ENCODE measurements at regions not wholly inside any gene's neighbourhood (a gene's known extent, or its start where the extent isn't known, plus 50 kb on each side); places are given as distances from the start of the nearest gene placed in this dataset.
A peak's percentile ranks its signal among the peaks of the same experiment; 100 is the strongest.
"Not testable (repeated sequence)": the region's sequence is repeated elsewhere in the genome, so short reads cannot be mapped to it uniquely, and the experiment has no call there.

- Histone ChIP-seq H3K4me1 (ENCODE audit: control insufficient read depth, insufficient read depth, low read length) (peaks cover 13% of the 10 kb centered on the region), H3K9me3 (replicated peaks; ENCODE audit: control insufficient read depth, low read depth, low read length) (no peaks in the 10 kb centered on the region), H3K27ac (ENCODE audit: low read length) (no peak overlapping the region), H3K27me3 (ENCODE audit: control insufficient read depth, insufficient read depth, low read length) (no peaks in the 10 kb centered on the region), H3K4me3 (ENCODE audit: low read length) (no peak overlapping the region), H3K36me3 (ENCODE audit: control insufficient read depth, insufficient read depth, low read length) (no peaks in the 10 kb centered on the region)
- DNase-seq = peak; percentile 51
Measured at GRCh38 chr6:22152841-22153240, 144.0 kb downstream of the PRL start.

GRCh38 chr6:22153384-22154158, 143.3 kb downstream of the PRL start:
- H3K27ac ChIP-seq (ENCODE audit: low read length) = no peak overlapping the region
- no peaks in the 10 kb centered on the region for H3K27me3 ChIP-seq (ENCODE audit: control insufficient read depth, insufficient read depth, low read length)
- no peaks in the 10 kb centered on the region for H3K36me3 ChIP-seq (ENCODE audit: control insufficient read depth, insufficient read depth, low read length)
- 78% methylated on average over 1 of the region's 6 CpGs for WGBS (ENCODE audit: insufficient coverage)
- no peak for DNase-seq
- no peaks in the 10 kb centered on the region for H3K9me3 ChIP-seq (replicated peaks; ENCODE audit: control insufficient read depth, low read depth, low read length)
- peaks cover 11% of the 10 kb centered on the region for H3K4me1 ChIP-seq (ENCODE audit: control insufficient read depth, insufficient read depth, low read length)
- no peak overlapping the region for H3K4me3 ChIP-seq (ENCODE audit: low read length)

- Histone ChIP-seq H3K36me3 (ENCODE audit: control insufficient read depth, insufficient read depth, low read length) (no peaks in the 10 kb centered on the region), H3K4me3 (ENCODE audit: low read length) (no peak overlapping the region), H3K4me1 (ENCODE audit: control insufficient read depth, insufficient read depth, low read length) (no peaks in the 10 kb centered on the region), H3K27ac (ENCODE audit: low read length) (no peak overlapping the region), H3K9me3 (replicated peaks; ENCODE audit: control insufficient read depth, low read depth, low read length) (no peaks in the 10 kb centered on the region), H3K27me3 (ENCODE audit: control insufficient read depth, insufficient read depth, low read length) (no peaks in the 10 kb centered on the region)
- no peak for DNase-seq
- 25% methylated on average over 1 of the region's 4 CpGs for WGBS (ENCODE audit: insufficient coverage)
Measured at GRCh38 chr6:22155551-22155950, 141.3 kb downstream of the PRL start.

GRCh38 chr6:22157233-22157632, 139.6 kb downstream of the PRL start:
- H3K4me1 ChIP-seq (ENCODE audit: control insufficient read depth, insufficient read depth, low read length) = no peaks in the 10 kb centered on the region
- H3K36me3 ChIP-seq (ENCODE audit: control insufficient read depth, insufficient read depth, low read length) = no peaks in the 10 kb centered on the region
- H3K27ac ChIP-seq (ENCODE audit: low read length) = no peak overlapping the region
- peaks cover 6% of the 10 kb centered on the region for H3K9me3 ChIP-seq (replicated peaks; ENCODE audit: control insufficient read depth, low read depth, low read length)
- H3K4me3 ChIP-seq (ENCODE audit: low read length) = no peak overlapping the region
- DNase-seq = no peak
- no peaks in the 10 kb centered on the region for H3K27me3 ChIP-seq (ENCODE audit: control insufficient read depth, insufficient read depth, low read length)
- no CpG with 5 or more reads among the region's 4 CpGs for WGBS (ENCODE audit: insufficient coverage)

DNA sequence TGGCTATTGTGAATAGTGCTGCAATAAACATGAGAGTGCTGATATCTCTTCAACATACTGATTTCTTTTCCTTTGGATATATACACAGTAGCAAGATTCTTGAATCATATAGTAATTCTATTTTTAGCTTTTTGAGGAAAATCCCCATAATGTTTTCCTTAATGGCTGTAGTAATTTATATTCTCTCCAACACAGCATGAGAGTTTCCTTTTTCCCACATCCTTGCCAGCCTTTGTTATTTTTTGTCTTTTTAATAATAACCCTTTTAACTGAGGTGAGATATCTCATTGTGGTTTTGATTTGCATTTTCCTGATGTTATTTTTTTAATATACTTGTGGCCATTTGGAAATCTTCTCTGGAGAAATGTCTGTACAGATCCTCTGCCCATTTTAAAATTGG, 132.6 kb downstream of the PRL start:
- DNase-seq = peak; percentile 13

GRCh38 chr6:22171006-22171405, 125.8 kb downstream of the PRL start:
- not testable (repeated sequence) for H3K27me3 ChIP-seq (ENCODE audit: control insufficient read depth, insufficient read depth, low read length); H3K4me1 ChIP-seq (ENCODE audit: control insufficient read depth, insufficient read depth, low read length); H3K36me3 ChIP-seq (ENCODE audit: control insufficient read depth, insufficient read depth, low read length); H3K27ac ChIP-seq (ENCODE audit: low read length); H3K4me3 ChIP-seq (ENCODE audit: low read length); DNase-seq
- WGBS (ENCODE audit: insufficient coverage) = 100% methylated on average over 2 of the region's 5 CpGs
- peaks cover 33% of the 10 kb centered on the region for H3K9me3 ChIP-seq (replicated peaks; ENCODE audit: control insufficient read depth, low read depth, low read length)

More for the DNA sequence above, 132.6 kb downstream of the PRL start:
- Histone ChIP-seq H3K4me3 (ENCODE audit: low read length) (no peak overlapping the region), H3K27ac (ENCODE audit: low read length) (no peak overlapping the region), H3K4me1 (ENCODE audit: control insufficient read depth, insufficient read depth, low read length) (no peaks in the 10 kb centered on the region), H3K36me3 (ENCODE audit: control insufficient read depth, insufficient read depth, low read length) (no peaks in the 10 kb centered on the region), H3K9me3 (replicated peaks; ENCODE audit: control insufficient read depth, low read depth, low read length) (peaks cover 6% of the 10 kb centered on the region), H3K27me3 (ENCODE audit: control insufficient read depth, insufficient read depth, low read length) (no peaks in the 10 kb centered on the region)

DNA sequence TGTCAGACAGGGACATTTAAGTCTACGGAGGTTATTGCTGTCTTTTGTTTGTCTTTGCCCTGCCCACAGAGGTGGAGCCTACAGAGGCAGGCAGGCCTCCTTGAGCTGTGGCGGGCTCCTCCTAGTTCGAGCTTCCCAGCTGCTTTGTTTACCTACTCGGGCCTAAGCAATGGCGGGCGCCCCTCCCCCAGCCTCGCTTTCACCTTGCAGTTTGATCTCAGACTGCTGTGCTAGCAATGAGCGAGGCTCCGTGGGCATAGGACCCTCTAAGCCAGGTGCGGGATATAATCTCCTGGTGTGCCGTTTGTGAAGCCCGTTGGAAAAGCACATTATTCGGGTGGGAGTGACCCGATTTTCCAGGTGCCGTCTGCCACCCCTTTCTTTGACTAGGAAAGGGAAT, 125.0 kb downstream of the PRL start:
- not testable (repeated sequence) for H3K27ac ChIP-seq (ENCODE audit: low read length); DNase-seq; H3K4me1 ChIP-seq (ENCODE audit: control insufficient read depth, insufficient read depth, low read length); H3K4me3 ChIP-seq (ENCODE audit: low read length); H3K27me3 ChIP-seq (ENCODE audit: control insufficient read depth, insufficient read depth, low read length); H3K36me3 ChIP-seq (ENCODE audit: control insufficient read depth, insufficient read depth, low read length)
- peaks cover 33% of the 10 kb centered on the region for H3K9me3 ChIP-seq (replicated peaks; ENCODE audit: control insufficient read depth, low read depth, low read length)
- WGBS (ENCODE audit: insufficient coverage) = 96% methylated on average over 15 of the region's 15 CpGs

DNA sequence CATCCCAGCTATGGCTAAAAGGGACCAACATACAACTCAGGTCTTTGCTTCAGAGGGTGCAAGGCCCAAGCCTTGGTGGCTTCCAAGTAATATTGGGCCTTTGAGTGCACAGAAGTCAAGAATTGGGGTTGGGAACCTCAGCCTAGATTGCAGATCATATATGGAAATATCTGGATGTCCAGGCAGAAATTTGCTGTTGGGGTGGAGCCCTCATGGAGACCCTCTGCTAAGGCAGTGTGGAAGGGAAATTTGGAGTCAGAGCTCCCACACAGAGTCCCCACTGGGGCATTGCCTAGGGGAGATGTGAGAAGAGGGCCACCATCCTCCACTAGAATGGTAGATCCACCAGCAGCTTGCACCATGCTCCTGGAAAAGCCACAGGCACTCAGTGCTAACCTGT, 123.5 kb downstream of the PRL start:
- DNase-seq = no peak
- Histone ChIP-seq H3K9me3 (replicated peaks; ENCODE audit: control insufficient read depth, low read depth, low read length) (peaks cover 33% of the 10 kb centered on the region), H3K36me3 (ENCODE audit: control insufficient read depth, insufficient read depth, low read length) (no peaks in the 10 kb centered on the region)

GRCh38 chr6:22180250-22180649, 116.6 kb downstream of the PRL start:
- not testable (repeated sequence) for DNase-seq; H3K4me3 ChIP-seq (ENCODE audit: low read length); H3K4me1 ChIP-seq (ENCODE audit: control insufficient read depth, insufficient read depth, low read length); H3K27ac ChIP-seq (ENCODE audit: low read length); H3K27me3 ChIP-seq (ENCODE audit: control insufficient read depth, insufficient read depth, low read length)
- WGBS (ENCODE audit: insufficient coverage) = no CpG with 5 or more reads among the region's 20 CpGs
- Histone ChIP-seq H3K36me3 (ENCODE audit: control insufficient read depth, insufficient read depth, low read length) (peaks cover 10% of the 10 kb centered on the region), H3K9me3 (replicated peaks; ENCODE audit: control insufficient read depth, low read depth, low read length) (peaks cover 14% of the 10 kb centered on the region)

More for the DNA sequence above, 123.5 kb downstream of the PRL start:
- Histone ChIP-seq H3K27me3 (ENCODE audit: control insufficient read depth, insufficient read depth, low read length) (no peaks in the 10 kb centered on the region), H3K4me3 (ENCODE audit: low read length) (no peak overlapping the region), H3K4me1 (ENCODE audit: control insufficient read depth, insufficient read depth, low read length) (no peaks in the 10 kb centered on the region), H3K27ac (ENCODE audit: low read length) (no peak overlapping the region)

- Histone ChIP-seq H3K4me1 (ENCODE audit: control insufficient read depth, insufficient read depth, low read length) (no peaks in the 10 kb centered on the region), H3K9me3 (replicated peaks; ENCODE audit: control insufficient read depth, low read depth, low read length) (peaks cover 16% of the 10 kb centered on the region), H3K27ac (ENCODE audit: low read length) (no peak overlapping the region), H3K27me3 (ENCODE audit: control insufficient read depth, insufficient read depth, low read length) (no peaks in the 10 kb centered on the region), H3K4me3 (ENCODE audit: low read length) (no peak overlapping the region), H3K36me3 (ENCODE audit: control insufficient read depth, insufficient read depth, low read length) (peaks cover 10% of the 10 kb centered on the region)
- no peak for DNase-seq
Measured at GRCh38 chr6:22184371-22184770, 112.5 kb downstream of the PRL start.

GRCh38 chr6:22189946-22190345, 106.9 kb downstream of the PRL start:
- Histone ChIP-seq H3K4me3 (ENCODE audit: low read length) (no peak overlapping the region), H3K9me3 (replicated peaks; ENCODE audit: control insufficient read depth, low read depth, low read length) (peaks cover 3% of the 10 kb centered on the region), H3K27me3 (ENCODE audit: control insufficient read depth, insufficient read depth, low read length) (no peaks in the 10 kb centered on the region), H3K27ac (ENCODE audit: low read length) (no peak overlapping the region), H3K36me3 (ENCODE audit: control insufficient read depth, insufficient read depth, low read length) (peaks cover 4% of the 10 kb centered on the region), H3K4me1 (ENCODE audit: control insufficient read depth, insufficient read depth, low read length) (no peaks in the 10 kb centered on the region)
- WGBS (ENCODE audit: insufficient coverage) = 80% methylated on average over 1 of the region's 6 CpGs
- DNase-seq = peak; percentile 15
